SK-N-MC (cell line): ENCODE measurements at regions not wholly inside any gene's neighbourhood (a gene's known extent, or its start where the extent isn't known, plus 50 kb on each side); places are given as distances from the start of the nearest gene placed in this dataset.

Source experiments
- EZH2 ChIP-seq: fragments of 200-600 bp; sonication (generic); IDR thresholded peaks from one replicate; pipeline ENCODE4 v1.6.1; 2017; ENCODE audit warnings: antibody characterized with exemption
- FOXP2 ChIP-seq: optimal IDR thresholded peaks from 2 replicates; pipeline ENCODE3; 2011; ENCODE audit warnings: mild to moderate bottlenecking, moderate library complexity; ENCODE audit not compliant: insufficient read depth; ENCODE audit errors: extremely low read length, control extremely low read depth
- POLR2AphosphoS5 ChIP-seq: IDR thresholded peaks from 2 replicates; pipeline ENCODE4 v1.6.1; 2012; ENCODE audit warnings: mild to moderate bottlenecking, low read depth, low read length, borderline replicate concordance

GRCh38 chr4:35106091-35106734 lies 1138.1 kb downstream of the ARAP2 start:
- TF ChIP-seq POLR2AphosphoS5 (no peak), EZH2 (no peak), FOXP2 (no peak)
